ENCODE measurements at regions not wholly inside any gene's neighbourhood (a gene's known extent, or its start where the extent isn't known, plus 50 kb on each side); places are given as distances from the start of the nearest gene placed in this dataset.

DNA sequence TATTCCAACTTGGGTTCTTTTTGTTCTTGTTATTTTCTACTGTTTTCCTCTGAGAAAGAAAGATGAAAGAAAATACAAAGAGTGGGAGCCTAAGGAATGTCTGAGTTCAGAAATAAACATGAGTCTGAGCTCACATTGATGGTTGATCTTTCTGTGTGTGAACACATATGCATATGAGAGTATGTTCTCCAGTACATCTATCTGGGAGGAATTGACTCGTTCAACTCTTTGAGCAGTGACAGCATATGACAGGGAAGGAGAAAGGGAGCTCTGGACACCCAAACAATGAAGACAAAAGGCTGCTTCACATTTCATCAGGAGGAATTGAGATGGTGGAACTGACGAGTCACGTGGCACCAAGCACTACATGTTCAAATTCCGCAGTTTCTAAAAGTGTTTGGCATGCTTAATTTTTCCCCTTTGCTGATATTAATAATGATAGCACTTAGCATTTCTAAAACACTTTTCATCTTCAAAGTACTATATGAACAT is 229.8 kb upstream of the ACVR2A start:
- TF ChIP-seq CTCF (IDR thresholded peaks at IDR 0.05; ENCODE audit: poor library complexity, severe bottlenecking), result no peak
- H3K36me3 ChIP-seq (ENCODE audit: low read depth), result no peaks in the 10 kb centered on the region
- no peak for DNase-seq (ENCODE audit: low spot score)
- H3K9me3 ChIP-seq (ENCODE audit: severe bottlenecking), result no peaks in the 10 kb centered on the region
- no peaks in the 10 kb centered on the region for H3K4me1 ChIP-seq (ENCODE audit: insufficient read depth, poor library complexity, severe bottlenecking)
- H3K4me3 ChIP-seq (ENCODE audit: severe bottlenecking), result no peak overlapping the region
- no peak for ATAC-seq (ENCODE audit: low read depth)
- H3K27me3 ChIP-seq (ENCODE audit: insufficient read depth, poor library complexity, severe bottlenecking), result no peaks in the 10 kb centered on the region
- no peak overlapping the region for H3K27ac ChIP-seq (ENCODE audit: poor library complexity, severe bottlenecking)

DNA sequence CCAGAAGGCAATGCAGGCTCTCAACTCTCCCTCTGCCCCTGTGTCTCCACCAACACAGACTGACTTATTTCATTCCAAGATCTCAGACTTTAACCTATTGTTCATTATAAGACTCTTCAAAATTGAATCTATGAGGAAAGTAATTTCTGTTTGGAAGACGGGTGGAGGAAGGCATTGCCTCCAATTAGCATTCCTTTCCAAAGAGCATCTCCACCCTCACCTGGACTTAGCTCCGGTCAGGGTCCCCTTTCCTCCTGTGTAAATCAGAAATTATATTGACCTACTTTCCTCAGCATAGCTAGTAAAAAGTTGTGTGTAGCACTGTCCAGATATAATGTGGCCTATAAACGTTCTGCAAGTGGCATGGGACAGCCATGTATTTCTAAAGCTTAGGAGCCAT is 230.4 kb upstream of the ACVR2A start:
- Histone ChIP-seq H3K36me3 (ENCODE audit: low read depth) (no peaks in the 10 kb centered on the region), H3K27ac (ENCODE audit: poor library complexity, severe bottlenecking) (no peak overlapping the region), H3K4me3 (ENCODE audit: severe bottlenecking) (no peak overlapping the region), H3K9me3 (ENCODE audit: severe bottlenecking) (no peaks in the 10 kb centered on the region), H3K4me1 (ENCODE audit: insufficient read depth, poor library complexity, severe bottlenecking) (no peaks in the 10 kb centered on the region), H3K27me3 (ENCODE audit: insufficient read depth, poor library complexity, severe bottlenecking) (no peaks in the 10 kb centered on the region)
- no peak for DNase-seq (ENCODE audit: low spot score)
- no peak for ATAC-seq (ENCODE audit: low read depth)
- TF ChIP-seq CTCF (IDR thresholded peaks at IDR 0.05; ENCODE audit: poor library complexity, severe bottlenecking), result no peak

DNA sequence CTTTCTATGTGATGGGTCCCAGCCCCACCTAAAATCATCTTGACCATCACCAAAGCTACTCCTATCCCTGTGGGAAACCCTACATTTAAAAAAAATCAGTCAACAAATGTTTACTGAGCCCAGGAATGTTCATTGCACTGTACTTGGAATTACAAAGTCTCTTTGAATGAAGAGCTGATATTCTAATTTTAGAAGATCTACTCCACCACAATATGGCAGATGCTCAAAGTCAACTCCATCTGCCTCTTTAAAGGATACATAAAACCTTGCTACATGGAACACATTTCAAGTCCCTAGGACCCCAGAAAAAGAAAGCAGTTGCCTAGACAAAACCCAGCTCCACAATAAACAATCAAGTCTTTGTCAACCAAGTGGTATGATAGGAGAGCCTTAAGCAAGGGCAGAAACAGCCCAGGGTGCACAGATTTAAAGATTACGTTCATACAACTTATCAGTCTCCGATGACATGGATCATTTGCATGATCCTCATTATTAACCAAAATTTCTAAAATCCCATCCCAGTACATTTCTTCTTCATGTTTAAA is 234.3 kb upstream of the ACVR2A start:
- DNase-seq (ENCODE audit: low spot score) (no peak), ATAC-seq (ENCODE audit: low read depth) (no peak)
- no peaks in the 10 kb centered on the region for H3K9me3 ChIP-seq (ENCODE audit: severe bottlenecking)
- H3K27me3 ChIP-seq (ENCODE audit: insufficient read depth, poor library complexity, severe bottlenecking), result no peaks in the 10 kb centered on the region
- no peaks in the 10 kb centered on the region for H3K36me3 ChIP-seq (ENCODE audit: low read depth)
- H3K4me3 ChIP-seq (ENCODE audit: severe bottlenecking), result no peak overlapping the region
- no peak overlapping the region for H3K27ac ChIP-seq (ENCODE audit: poor library complexity, severe bottlenecking)
- H3K4me1 ChIP-seq (ENCODE audit: insufficient read depth, poor library complexity, severe bottlenecking), result no peaks in the 10 kb centered on the region
- TF ChIP-seq CTCF (IDR thresholded peaks at IDR 0.05; ENCODE audit: poor library complexity, severe bottlenecking), result no peak

DNA sequence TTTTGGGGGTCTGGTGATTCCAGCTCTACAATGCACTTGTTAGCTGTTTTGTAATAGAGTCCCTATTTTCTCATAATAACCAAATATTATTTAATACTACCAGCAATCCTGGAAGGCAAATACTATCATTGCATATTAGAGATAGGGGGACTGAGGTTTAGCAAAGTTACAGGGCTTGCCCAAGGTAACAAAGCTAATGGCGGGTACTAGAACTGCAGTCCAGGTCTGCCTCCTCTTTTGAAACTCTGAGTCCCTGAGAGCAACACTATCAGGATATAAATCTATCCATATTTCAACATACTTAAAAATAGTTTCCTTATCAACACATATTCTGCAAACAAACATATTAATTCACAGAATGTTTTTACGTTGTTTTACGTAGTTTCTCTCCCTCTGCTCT is 235.5 kb upstream of the ACVR2A start:
- no peaks in the 10 kb centered on the region for H3K36me3 ChIP-seq (ENCODE audit: low read depth)
- no peak overlapping the region for H3K4me3 ChIP-seq (ENCODE audit: severe bottlenecking)
- ATAC-seq (ENCODE audit: low read depth) (no peak), DNase-seq (ENCODE audit: low spot score) (no peak)
- H3K9me3 ChIP-seq (ENCODE audit: severe bottlenecking), result no peaks in the 10 kb centered on the region
- H3K27me3 ChIP-seq (ENCODE audit: insufficient read depth, poor library complexity, severe bottlenecking), result no peaks in the 10 kb centered on the region
- no peak for TF ChIP-seq CTCF (IDR thresholded peaks at IDR 0.05; ENCODE audit: poor library complexity, severe bottlenecking)
- H3K4me1 ChIP-seq (ENCODE audit: insufficient read depth, poor library complexity, severe bottlenecking), result no peaks in the 10 kb centered on the region
- H3K27ac ChIP-seq (ENCODE audit: poor library complexity, severe bottlenecking), result no peak overlapping the region

DNA sequence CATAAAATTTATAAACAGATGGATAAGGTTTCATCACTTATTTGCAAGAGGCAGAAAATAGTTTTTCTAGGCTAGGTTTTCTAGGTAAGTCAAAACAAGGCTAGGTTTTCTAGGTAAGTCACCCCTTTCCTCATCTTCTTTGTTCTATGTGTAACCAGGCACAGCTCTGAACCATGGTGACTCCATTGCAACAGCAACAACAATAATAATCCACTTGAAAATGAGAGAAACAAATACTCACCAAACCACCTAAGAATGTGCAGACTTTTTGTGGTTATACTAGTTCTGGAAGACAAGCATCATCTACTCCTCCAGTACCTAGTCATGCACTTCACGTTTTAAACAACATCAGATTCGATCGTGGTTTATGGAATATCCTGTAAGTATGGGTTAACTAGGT is 237.4 kb upstream of the ACVR2A start:
- TF ChIP-seq CTCF (IDR thresholded peaks at IDR 0.05; ENCODE audit: poor library complexity, severe bottlenecking), result no peak
- ATAC-seq (ENCODE audit: low read depth), result no peak
- DNase-seq (ENCODE audit: low spot score), result no peak

More for the DNA sequence above, 237.4 kb upstream of the ACVR2A start:
- Histone ChIP-seq H3K27me3 (ENCODE audit: insufficient read depth, poor library complexity, severe bottlenecking) (no peaks in the 10 kb centered on the region), H3K4me1 (ENCODE audit: insufficient read depth, poor library complexity, severe bottlenecking) (no peaks in the 10 kb centered on the region), H3K9me3 (ENCODE audit: severe bottlenecking) (no peaks in the 10 kb centered on the region), H3K4me3 (ENCODE audit: severe bottlenecking) (no peak overlapping the region), H3K36me3 (ENCODE audit: low read depth) (no peaks in the 10 kb centered on the region), H3K27ac (ENCODE audit: poor library complexity, severe bottlenecking) (no peak overlapping the region)

Measured in RWPE2 (cell line).